ENCODE measurements at regions not wholly inside any gene's neighbourhood (a gene's known extent, or its start where the extent isn't known, plus 50 kb on each side); places are given as distances from the start of the nearest gene placed in this dataset.

DNA sequence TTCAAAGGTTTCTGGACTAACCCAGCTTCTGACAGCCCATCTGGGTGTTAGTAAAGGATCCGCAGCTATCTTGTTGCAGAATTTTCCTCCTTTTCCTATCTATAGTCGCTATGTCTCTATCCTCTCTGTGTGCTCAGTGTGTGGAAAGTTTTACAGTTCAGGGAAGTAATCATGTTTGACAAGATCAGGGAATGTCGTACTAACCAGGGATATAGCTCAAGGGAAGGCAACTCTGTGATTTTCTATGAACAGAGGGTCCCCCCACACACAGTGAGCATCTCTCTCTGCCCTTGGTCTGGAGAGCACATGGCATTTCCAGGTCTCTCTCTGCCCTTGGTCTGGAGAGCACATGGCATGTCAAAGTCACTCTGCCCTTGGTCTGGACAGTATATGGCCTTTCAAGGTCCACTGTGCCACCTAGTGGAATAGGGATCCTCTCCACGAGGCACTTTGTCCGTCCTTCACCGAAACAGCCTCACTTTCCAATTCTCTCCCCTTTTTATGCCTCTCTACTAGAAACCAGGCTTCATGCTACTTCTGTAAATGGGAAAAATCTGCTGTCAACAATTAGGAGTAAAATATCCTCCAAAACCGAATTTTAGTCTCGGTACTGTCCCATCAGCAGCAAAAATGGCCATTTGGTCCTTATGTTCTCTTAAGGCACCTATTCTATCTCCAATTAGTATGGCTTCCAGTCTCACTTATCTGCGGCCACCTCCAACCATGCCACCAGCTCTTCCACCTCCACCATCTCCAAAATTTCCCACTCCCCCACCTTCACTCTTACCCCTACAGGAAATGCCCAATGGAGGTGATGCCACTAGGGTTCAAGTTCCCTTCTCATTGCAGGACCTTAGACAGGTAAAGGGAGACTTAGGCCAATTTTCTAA lies 88.7 kb downstream of the IGLL5 start:
- H3K27me3 ChIP-seq (replicated peaks in 1 of 7): peaks cover 0 to 8% (median 0%) of the 10 kb centered on the region in 7 donors
- no peak overlapping the region for H3K4me3 ChIP-seq
- peaks cover 0 to 36% (median 24%) of the 10 kb centered on the region in 8 donors for H3K9me3 ChIP-seq
- TF ChIP-seq POLR2AphosphoS5 (IDR thresholded peaks at IDR 0.05) (no peak), POLR2A (IDR thresholded peaks at IDR 0.05) (no peak)
- TF ChIP-seq, protein P1, sequence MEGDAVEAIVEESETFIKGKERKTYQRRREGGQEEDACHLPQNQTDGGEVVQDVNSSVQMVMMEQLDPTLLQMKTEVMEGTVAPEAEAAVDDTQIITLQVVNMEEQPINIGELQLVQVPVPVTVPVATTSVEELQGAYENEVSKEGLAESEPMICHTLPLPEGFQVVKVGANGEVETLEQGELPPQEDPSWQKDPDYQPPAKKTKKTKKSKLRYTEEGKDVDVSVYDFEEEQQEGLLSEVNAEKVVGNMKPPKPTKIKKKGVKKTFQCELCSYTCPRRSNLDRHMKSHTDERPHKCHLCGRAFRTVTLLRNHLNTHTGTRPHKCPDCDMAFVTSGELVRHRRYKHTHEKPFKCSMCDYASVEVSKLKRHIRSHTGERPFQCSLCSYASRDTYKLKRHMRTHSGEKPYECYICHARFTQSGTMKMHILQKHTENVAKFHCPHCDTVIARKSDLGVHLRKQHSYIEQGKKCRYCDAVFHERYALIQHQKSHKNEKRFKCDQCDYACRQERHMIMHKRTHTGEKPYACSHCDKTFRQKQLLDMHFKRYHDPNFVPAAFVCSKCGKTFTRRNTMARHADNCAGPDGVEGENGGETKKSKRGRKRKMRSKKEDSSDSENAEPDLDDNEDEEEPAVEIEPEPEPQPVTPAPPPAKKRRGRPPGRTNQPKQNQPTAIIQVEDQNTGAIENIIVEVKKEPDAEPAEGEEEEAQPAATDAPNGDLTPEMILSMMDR (IDR thresholded peaks at IDR 0.05 in 8 of 11, conservative IDR thresholded peaks at IDR 0.05 in 3 of 11): no peak
- H3K27ac ChIP-seq: no peak overlapping the region
- 78 to 89% (median 84%) methylated on average over 9 of the region's 9 CpGs for WGBS, 5 donors
- H3K36me3 ChIP-seq: no peaks in the 10 kb centered on the region
- intact Hi-C loops (cut with DNase I; ENCODE audit: low total_unique reads): loop anchor here (10.0 kb wide), 1 partner anchor 59 kb away; no protein-coding TSS in a partner anchor
- no peaks in the 10 kb centered on the region for H3K4me1 ChIP-seq
- no peak for DNase-seq

DNA sequence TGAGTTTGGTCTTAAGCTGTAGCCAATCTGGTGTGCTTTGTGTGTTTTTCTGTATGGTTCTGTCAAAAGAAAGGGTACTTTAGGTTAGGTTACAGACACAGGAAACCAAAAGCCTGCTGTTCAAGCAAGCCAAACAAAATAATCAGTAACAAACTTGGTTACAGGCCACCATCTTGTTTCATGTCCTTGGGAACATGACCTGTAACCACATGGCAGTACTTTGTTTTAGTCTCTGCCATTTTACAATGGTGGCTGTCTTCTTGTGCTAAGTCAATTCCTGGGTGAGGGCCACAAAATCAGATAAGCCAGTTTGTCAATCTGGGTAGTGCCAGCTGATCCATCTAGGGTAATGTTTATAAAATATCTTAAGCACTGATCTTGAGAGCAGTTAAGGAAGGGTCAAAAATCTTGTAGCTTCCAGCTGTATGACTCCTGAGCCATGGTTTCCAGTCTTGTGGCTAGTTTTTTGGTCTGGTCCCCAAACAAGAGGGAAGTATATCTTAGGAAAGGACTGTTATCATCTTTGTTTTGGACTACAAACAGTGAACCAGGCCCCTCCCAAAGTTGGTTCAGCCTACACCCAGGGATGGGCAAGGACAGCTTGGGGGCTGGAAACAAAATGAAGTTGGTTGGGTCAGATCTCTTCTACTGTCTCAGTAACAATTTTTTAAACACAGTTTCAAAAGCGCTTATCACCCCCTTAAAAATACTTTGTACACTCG lies 90.0 kb downstream of the IGLL5 start:
- intact Hi-C loops (cut with DNase I; ENCODE audit: low total_unique reads): loop anchor here (10.0 kb wide), 1 partner anchor 57 kb away; no protein-coding TSS in a partner anchor
- Histone ChIP-seq H3K27ac (no peak overlapping the region), H3K27me3 (replicated peaks in 1 of 7) (peaks cover 0 to 8% (median 0%) of the 10 kb centered on the region in 7 donors), H3K4me3 (no peak overlapping the region), H3K4me1 (peaks cover 0 to 10% (median 0%) of the 10 kb centered on the region in 6 donors), H3K36me3 (no peaks in the 10 kb centered on the region), H3K9me3 (peaks cover 0 to 41% (median 25%) of the 10 kb centered on the region in 8 donors)
- DNase-seq: no peak
- 46 to 97% (median 91%) methylated on average over 2 of the region's 2 CpGs for WGBS, 5 donors
- TF ChIP-seq POLR2A (IDR thresholded peaks at IDR 0.05) (no peak), POLR2AphosphoS5 (IDR thresholded peaks at IDR 0.05) (no peak)
- TF ChIP-seq, protein P1 (IDR thresholded peaks at IDR 0.05 in 8 of 11, conservative IDR thresholded peaks at IDR 0.05 in 3 of 11): no peak

DNA sequence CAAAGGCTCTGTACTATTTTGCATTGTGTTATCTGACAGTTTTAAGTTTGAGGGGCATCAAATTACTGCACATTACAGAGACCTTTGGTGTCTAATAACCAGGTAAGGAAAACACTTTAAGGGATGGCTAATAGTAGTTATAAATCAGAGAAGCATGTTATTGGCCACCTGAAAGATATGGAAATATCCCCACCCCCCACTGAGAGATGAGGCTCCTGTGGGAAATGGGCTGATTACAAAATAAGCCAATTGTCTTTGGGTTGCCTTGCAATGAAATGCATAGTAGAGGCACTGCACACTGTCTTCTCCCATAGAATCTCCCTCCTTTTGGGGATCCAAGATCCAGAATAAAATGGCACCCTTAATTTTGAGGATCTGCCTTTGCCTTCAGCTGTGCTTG lies 91.0 kb downstream of the IGLL5 start:
- no peak for DNase-seq
- Histone ChIP-seq H3K36me3 (no peaks in the 10 kb centered on the region), H3K27ac (no peak overlapping the region), H3K4me1 (peaks cover 0 to 20% (median 0%) of the 10 kb centered on the region in 6 donors), H3K4me3 (no peak overlapping the region), H3K9me3 (peaks cover 0 to 40% (median 25%) of the 10 kb centered on the region in 8 donors), H3K27me3 (replicated peaks in 1 of 7) (peaks cover 0 to 8% (median 0%) of the 10 kb centered on the region in 7 donors)
- no peak for TF ChIP-seq POLR2A (IDR thresholded peaks at IDR 0.05)
- TF ChIP-seq, protein P1 (IDR thresholded peaks at IDR 0.05 in 8 of 11, conservative IDR thresholded peaks at IDR 0.05 in 3 of 11): no peak
- no peak for TF ChIP-seq POLR2AphosphoS5 (IDR thresholded peaks at IDR 0.05)
- intact Hi-C loops (cut with DNase I; ENCODE audit: low total_unique reads): loop anchor here (10.0 kb wide), 1 partner anchor 56 kb away; no protein-coding TSS in a partner anchor
